LNCAP (cell line): ENCODE measurements at regions not wholly inside any gene's neighbourhood (a gene's known extent, or its start where the extent isn't known, plus 50 kb on each side); places are given as distances from the start of the nearest gene placed in this dataset.

Experiments
- CTCF ChIP-seq: fragments of 450-650 bp; IDR thresholded peaks from 2 replicates; pipeline ENCODE4 v1.5.1; 2017; ENCODE audit warnings: mild to moderate bottlenecking

- TF ChIP-seq CTCF: no peak
These were observed 499.9 kb downstream of the UTRN start for GRCh38 chr6:144785056-144785455.

DNA sequence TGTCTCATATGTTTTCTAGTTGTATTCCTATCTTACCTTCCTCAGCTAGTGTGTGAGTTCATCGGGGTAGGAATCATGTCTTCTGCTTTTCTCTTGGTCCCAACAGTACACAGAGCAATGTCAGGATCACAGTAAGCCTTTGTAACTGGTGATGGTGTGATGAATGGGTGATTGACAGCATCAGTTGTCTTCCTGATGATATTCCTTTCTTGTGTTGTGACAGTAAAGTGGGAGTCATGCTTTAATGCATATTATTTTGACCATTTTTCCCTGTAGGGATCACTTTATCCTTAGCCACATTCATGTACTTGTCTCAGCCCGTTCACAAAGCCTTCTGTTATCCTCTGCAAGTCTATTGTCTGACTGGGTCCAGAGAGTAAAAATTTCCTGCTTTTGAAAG lies 501.7 kb downstream of the UTRN start:
- no peak for TF ChIP-seq CTCF

DNA sequence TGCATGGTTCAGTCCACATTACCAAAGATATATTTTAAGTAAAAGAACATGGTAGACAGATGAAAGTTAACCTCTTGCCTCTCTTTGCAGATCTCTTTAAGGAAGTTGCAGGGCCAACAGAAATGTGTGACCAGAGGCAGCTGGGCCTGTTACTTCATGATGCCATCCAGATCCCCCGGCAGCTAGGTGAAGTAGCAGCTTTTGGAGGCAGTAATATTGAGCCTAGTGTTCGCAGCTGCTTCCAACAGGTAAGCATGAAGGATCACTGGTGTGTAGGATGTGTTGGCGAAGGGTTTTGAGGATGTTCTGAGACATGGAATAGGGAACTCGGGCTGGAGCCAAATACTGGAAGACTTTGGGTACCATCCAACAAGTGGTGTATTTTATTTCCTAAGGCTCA lies 508.6 kb downstream of the UTRN start:
- no peak for TF ChIP-seq CTCF

DNA sequence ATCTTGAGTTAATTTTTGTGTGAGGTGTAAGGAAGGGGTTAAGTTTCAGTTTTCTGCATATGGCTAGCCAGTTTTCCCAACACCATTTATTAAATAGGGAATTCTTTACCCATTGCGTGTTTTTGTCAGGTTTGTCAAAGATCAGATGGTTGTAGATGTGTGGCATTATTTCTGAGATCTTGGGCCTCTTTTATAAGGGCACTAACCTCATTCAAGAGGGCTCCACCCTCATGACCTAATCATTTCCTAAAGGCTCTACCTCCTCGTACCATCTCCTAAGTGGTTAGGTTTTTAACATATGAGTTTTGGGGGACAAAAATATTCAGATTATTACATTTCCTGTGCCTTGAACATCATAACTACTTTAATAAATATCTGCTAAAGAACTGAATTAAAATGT lies 510.9 kb downstream of the UTRN start:
- TF ChIP-seq CTCF: no peak

DNA sequence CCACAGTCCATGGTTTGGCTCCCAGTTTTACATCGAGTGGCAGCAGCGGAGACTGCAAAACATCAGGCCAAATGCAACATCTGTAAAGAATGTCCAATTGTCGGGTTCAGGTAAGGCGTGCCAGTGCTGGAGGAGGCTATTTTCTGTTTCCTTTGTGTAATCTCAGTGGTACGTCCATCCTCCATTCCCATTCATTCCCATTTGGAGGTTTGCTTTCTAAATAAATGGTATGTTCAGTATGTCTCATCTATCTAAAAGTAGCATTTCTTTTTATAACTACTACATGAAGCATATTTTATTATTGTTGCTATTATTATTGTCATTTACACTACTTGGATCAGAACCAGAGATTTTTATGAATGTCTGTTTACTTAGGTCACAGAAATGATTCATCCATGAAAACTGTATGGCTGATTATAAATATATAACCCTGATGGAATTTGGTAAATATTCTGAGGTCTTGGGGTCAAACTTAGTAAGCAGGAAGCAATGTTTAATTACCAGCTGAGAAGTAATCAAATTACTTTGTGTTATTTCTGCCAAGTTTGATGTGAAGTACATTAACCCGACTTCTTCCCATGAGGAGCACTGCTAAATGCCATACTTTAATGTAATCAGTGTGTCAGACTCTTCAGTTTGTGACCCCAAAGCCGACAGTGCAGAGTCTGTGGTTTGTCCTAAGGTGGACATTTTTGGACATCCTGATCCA lies 512.9 kb downstream of the UTRN start:
- TF ChIP-seq CTCF: no peak

DNA sequence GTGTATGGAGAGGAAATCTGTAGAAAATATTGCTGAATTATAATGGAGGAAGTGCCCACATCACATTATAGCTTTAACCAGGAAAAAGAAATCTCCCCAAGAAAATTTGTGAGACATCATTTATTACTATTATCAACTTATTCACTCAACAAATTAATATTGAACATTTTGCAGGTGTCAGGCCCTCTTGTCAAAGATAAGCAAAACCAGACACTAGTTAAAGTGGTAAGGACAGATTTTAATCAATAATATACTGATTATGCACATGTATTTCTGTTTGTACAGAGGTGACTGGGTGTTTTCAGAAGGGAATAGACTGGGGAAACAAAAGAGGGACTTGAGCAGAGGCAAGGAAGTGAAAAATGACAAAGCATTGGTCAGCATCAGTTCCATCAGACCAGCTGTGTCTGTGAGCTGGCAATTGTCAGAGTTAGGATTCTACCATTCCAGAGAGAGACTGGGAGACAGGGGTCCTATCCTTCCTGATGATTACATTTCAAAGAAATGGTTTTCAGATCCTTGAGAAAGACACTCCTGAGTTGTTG lies 519.2 kb downstream of the UTRN start:
- no peak for TF ChIP-seq CTCF

DNA sequence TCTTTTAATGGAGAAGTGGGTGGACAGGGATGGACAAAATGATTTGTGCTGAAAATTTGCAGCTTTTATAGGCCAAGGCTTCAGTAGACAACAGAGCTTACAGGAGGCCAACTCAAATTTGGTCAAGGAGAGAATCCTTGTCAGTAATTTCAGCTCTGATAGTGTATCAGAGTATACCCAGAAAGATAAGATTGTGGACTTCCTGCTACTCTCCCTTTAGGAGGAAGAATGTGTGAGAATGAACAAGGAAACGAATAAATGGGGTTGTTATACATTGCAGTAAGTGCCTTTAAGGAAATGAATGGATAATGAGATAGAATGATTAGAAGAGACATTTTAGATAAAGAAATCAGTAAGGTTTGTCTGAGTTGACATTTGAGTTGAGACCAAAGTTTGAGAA lies 519.9 kb downstream of the UTRN start:
- no peak for TF ChIP-seq CTCF

DNA sequence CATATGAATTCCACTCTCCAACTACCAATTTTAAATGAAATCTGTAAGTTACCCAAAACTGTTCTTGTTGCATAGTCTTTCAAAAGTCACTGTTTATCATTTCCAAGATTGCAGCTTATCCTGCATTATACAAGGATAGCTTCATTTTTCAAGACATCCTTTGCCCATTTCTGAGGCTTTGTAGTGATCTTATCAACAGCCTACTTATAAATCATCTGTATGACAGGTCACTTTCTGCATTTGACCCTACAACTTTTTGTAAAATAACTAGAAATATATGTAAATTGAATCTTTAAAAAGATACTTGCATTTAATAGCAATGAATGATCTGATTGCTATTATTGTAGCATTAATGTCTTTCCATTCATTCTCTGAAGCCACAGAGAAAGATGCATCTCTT lies 521.1 kb downstream of the UTRN start:
- no peak for TF ChIP-seq CTCF
